Astrocyte (in vitro differentiated cells and primary cell): ENCODE measurements at regions not wholly inside any gene's neighbourhood (a gene's known extent, or its start where the extent isn't known, plus 50 kb on each side); places are given as distances from the start of the nearest gene placed in this dataset.
A peak's percentile ranks its signal among the peaks of the same experiment; 100 is the strongest.

Experiments
- DNase-seq: peaks from one replicate; pipeline ENCODE4 v3.0.0-alpha.2; 2010; ENCODE audit warnings: low read depth
- FAIRE-seq: peaks from 2 replicates; lab custom pipeline; 2011; peaks lifted over from hg19 to GRCh38; lab: Jason Lieb, UNC
- H2AFZ ChIP-seq: 2 replicates; pipeline ENCODE4 v1.6.0; 2012; ENCODE audit warnings: low read depth, low read length, inconsistent platforms
- H3K27ac ChIP-seq: 2 replicates; pipeline ENCODE4 v1.5.1; 2011; ENCODE audit warnings: low read depth, low read length, inconsistent platforms
- H3K27me3 ChIP-seq: 2 replicates; pipeline ENCODE4 v1.6.0; 2011; ENCODE audit warnings: low read length, inconsistent platforms; ENCODE audit not compliant: insufficient read depth
- H3K36me3 ChIP-seq: 2 replicates; pipeline ENCODE4 v1.5.1; 2011; ENCODE audit warnings: low read length, inconsistent platforms; ENCODE audit not compliant: insufficient read depth
- H3K4me1 ChIP-seq: 2 replicates; pipeline ENCODE4 v1.5.1; 2011; ENCODE audit warnings: low read length, inconsistent platforms; ENCODE audit not compliant: insufficient read depth
- H3K4me2 ChIP-seq: 2 replicates; pipeline ENCODE4 v1.6.0; 2012; ENCODE audit warnings: low read length, inconsistent platforms
- H3K4me3 ChIP-seq: 2 replicates; pipeline ENCODE4 v1.5.1; 2011; ENCODE audit warnings: low read depth, mild to moderate bottlenecking, low read length, inconsistent platforms; ENCODE audit not compliant: insufficient read depth
- H3K79me2 ChIP-seq: 2 replicates; pipeline ENCODE4 v1.6.0; 2012; ENCODE audit warnings: mild to moderate bottlenecking, low read length, inconsistent platforms; ENCODE audit not compliant: insufficient read depth
- H3K9ac ChIP-seq: 2 replicates; pipeline ENCODE4 v1.6.0; 2012; ENCODE audit warnings: mild to moderate bottlenecking, low read length, inconsistent platforms
- H3K9me3 ChIP-seq: 2 replicates; pipeline ENCODE4 v1.5.1; 2012; ENCODE audit warnings: low read depth, mild to moderate bottlenecking, low read length, inconsistent platforms; ENCODE audit not compliant: insufficient read depth
- H4K20me1 ChIP-seq: 2 replicates; pipeline ENCODE4 v1.6.0; 2012; ENCODE audit warnings: low read length, inconsistent platforms; ENCODE audit not compliant: insufficient read depth
- H3K27ac Mint-ChIP-seq: one replicate; pipeline ENCODE4 v1.8.0; 2021; ENCODE audit warnings: mild to moderate bottlenecking, mixed read lengths; ENCODE audit not compliant: unreplicated experiment
- H3K27me3 Mint-ChIP-seq: one replicate; pipeline ENCODE4 v1.8.0; 2021; ENCODE audit warnings: low read depth, mixed read lengths; ENCODE audit not compliant: unreplicated experiment
- H3K36me3 Mint-ChIP-seq: one replicate; pipeline ENCODE4 v1.8.0; 2021; ENCODE audit warnings: low read depth, mixed read lengths; ENCODE audit not compliant: unreplicated experiment
- H3K4me1 Mint-ChIP-seq: one replicate; pipeline ENCODE4 v1.8.0; 2021; ENCODE audit warnings: low read depth, mixed read lengths; ENCODE audit not compliant: unreplicated experiment
- H3K4me3 Mint-ChIP-seq: one replicate; pipeline ENCODE4 v1.8.0; 2021; ENCODE audit warnings: mild to moderate bottlenecking, moderate library complexity, mixed read lengths; ENCODE audit not compliant: unreplicated experiment
- H3K9me3 Mint-ChIP-seq: one replicate; pipeline ENCODE4 v1.8.0; 2021; ENCODE audit warnings: mild to moderate bottlenecking, mixed read lengths; ENCODE audit not compliant: unreplicated experiment
- CTCF ChIP-seq: IDR thresholded peaks from 2 replicates; pipeline ENCODE4 v1.5.1; 2011; ENCODE audit warnings: low read depth, mild to moderate bottlenecking, inconsistent platforms, low read length, moderate library complexity; ENCODE audit not compliant: insufficient read depth
- EZH2 ChIP-seq: IDR thresholded peaks from 2 replicates; pipeline ENCODE4 v1.6.1; 2012; ENCODE audit warnings: mild to moderate bottlenecking, low read length, inconsistent platforms; ENCODE audit not compliant: insufficient read depth

DNA sequence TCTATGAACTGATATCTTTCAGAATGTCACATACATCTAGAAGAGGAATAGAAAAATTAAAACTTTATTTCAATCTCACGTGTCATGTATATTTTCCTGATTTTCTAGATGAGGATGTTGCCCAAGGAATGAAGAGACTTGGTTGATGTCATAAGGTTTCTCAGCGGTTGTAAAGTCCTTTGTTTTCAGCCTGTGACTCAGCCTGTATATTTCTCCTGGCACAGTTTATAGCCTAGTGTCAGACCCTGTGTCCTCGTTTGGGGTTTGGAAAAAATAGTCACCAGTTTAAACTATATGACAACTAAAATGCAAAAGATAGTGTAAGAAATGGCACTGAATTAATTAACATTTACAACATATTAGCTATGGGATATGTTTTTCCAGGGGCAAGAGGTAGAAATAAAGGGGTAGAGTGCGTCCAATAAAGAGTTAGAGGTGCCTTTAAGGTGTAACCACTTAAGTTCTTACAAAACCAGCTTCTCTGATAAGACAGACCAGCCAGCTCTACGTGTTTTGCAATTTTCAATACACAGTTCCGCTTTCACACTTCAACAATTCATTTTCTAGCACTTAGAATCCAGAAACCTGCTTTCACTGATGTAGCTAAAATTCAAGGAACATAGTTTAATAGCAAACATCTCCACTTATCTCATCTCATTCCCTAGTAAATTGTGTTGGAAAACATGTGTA, 1432.6 kb upstream of the TENM4 start:
- H3K9me3 Mint-ChIP-seq, result no peaks in the 10 kb centered on the region
- Histone ChIP-seq H3K9ac (no peak overlapping the region), H3K4me3 (no peak overlapping the region), H3K36me3 (no peaks in the 10 kb centered on the region), H3K9me3 (no peaks in the 10 kb centered on the region), H3K79me2 (no peaks in the 10 kb centered on the region), H3K27ac (no peak overlapping the region), H3K4me1 (no peaks in the 10 kb centered on the region), H3K4me2 (no peak overlapping the region), H4K20me1 (no peaks in the 10 kb centered on the region), H2AFZ (no peak overlapping the region), H3K27me3 (no peaks in the 10 kb centered on the region)
- H3K4me1 Mint-ChIP-seq, result no peaks in the 10 kb centered on the region
- peak; percentile 44 for DNase-seq
- FAIRE-seq, result no peak
- no peak overlapping the region for H3K27ac Mint-ChIP-seq
- H3K4me3 Mint-ChIP-seq, result no peak overlapping the region
- TF ChIP-seq CTCF, result no peak
- no peak for TF ChIP-seq EZH2
- H3K36me3 Mint-ChIP-seq, result no peaks in the 10 kb centered on the region
- no peaks in the 10 kb centered on the region for H3K27me3 Mint-ChIP-seq

DNA sequence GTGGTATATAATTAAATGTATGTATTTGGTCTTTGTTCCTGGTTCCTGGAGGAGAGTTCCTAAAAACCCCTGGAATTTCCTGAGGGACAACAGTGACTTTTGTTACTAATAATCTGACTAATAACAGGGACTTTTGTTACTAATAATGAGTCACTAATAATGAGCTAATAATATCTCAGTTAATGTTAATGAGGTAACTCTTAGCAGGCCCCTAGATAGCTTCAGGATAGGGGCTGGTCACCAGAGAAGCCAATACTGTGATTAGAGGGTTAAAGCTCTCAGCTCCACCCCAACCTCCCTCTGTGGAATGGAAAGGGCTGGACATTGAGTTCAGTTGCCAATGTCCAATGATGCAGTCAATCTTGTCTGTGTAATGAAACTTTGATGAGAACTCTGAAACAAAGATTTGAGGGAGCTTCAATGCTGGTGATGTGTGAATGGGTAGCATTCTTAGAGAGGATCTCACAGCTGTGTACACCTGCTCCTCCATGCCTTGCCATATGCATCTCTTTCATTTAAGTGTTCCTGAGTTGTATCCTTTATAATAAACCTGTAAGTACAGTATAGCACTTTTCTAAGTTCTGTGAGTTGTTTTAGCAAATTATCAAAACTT, 1431.4 kb upstream of the TENM4 start:
- Histone ChIP-seq H3K9me3 (no peaks in the 10 kb centered on the region), H3K9ac (no peak overlapping the region), H3K4me1 (no peaks in the 10 kb centered on the region), H3K36me3 (no peaks in the 10 kb centered on the region), H3K27me3 (no peaks in the 10 kb centered on the region), H3K4me3 (no peak overlapping the region), H4K20me1 (no peaks in the 10 kb centered on the region), H3K27ac (no peak overlapping the region), H2AFZ (no peak overlapping the region), H3K79me2 (no peaks in the 10 kb centered on the region), H3K4me2 (no peak overlapping the region)
- H3K4me1 Mint-ChIP-seq, result no peaks in the 10 kb centered on the region
- H3K36me3 Mint-ChIP-seq, result no peaks in the 10 kb centered on the region
- no peak for DNase-seq
- no peak for FAIRE-seq
- no peak for TF ChIP-seq EZH2
- TF ChIP-seq CTCF, result no peak
- no peaks in the 10 kb centered on the region for H3K9me3 Mint-ChIP-seq
- no peak overlapping the region for H3K4me3 Mint-ChIP-seq
- H3K27ac Mint-ChIP-seq, result no peak overlapping the region
- H3K27me3 Mint-ChIP-seq, result no peaks in the 10 kb centered on the region

DNA sequence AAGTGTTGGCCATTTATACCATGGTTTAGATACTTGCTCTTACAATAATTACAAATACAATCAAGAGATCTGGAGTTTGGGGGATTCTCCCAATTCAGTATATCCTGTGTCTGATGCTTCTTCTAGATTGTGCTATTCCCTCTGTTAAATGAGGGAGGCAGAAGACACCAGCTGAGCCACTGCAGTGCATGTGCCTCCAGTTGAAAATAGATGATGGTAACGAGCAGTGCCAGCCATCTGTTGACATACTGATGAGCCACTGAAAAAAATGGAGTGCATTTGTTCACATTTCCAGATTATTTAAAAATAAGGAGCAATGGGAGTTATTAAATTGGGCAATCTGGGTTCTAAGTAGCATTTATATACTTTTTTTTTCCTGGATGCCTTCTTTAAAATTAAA, 1428.0 kb upstream of the TENM4 start:
- Histone ChIP-seq H3K79me2 (no peaks in the 10 kb centered on the region), H3K4me1 (no peaks in the 10 kb centered on the region), H3K27me3 (no peaks in the 10 kb centered on the region), H3K9ac (no peak overlapping the region), H2AFZ (no peak overlapping the region), H3K4me2 (no peak overlapping the region), H3K36me3 (no peaks in the 10 kb centered on the region), H3K9me3 (no peaks in the 10 kb centered on the region), H3K27ac (no peak overlapping the region), H4K20me1 (no peaks in the 10 kb centered on the region), H3K4me3 (no peak overlapping the region)
- no peaks in the 10 kb centered on the region for H3K36me3 Mint-ChIP-seq
- no peak for TF ChIP-seq CTCF
- H3K4me1 Mint-ChIP-seq, result no peaks in the 10 kb centered on the region
- H3K4me3 Mint-ChIP-seq, result no peak overlapping the region
- DNase-seq (no peak), FAIRE-seq (no peak)
- H3K9me3 Mint-ChIP-seq, result no peaks in the 10 kb centered on the region
- H3K27ac Mint-ChIP-seq, result no peak overlapping the region
- no peaks in the 10 kb centered on the region for H3K27me3 Mint-ChIP-seq
